SK-N-SH (cell line): ENCODE measurements at regions not wholly inside any gene's neighbourhood (a gene's known extent, or its start where the extent isn't known, plus 50 kb on each side); places are given as distances from the start of the nearest gene placed in this dataset.

ENCODE experiments used
- CTCF ChIA-PET: fragments of 300-600, 350-600 bp; formaldehyde crosslinking; extraction: SDS; loops from one replicate; lab custom pipeline; 2021; lab: Yijun Ruan, JAX
- POLR2A ChIA-PET: fragments of 350-600 bp; sonication (Branson Sonifier 250); formaldehyde crosslinking; extraction: SDS; loops from one replicate; lab custom pipeline; 2020; ENCODE audit warnings: antibody characterized with exemption, inconsistent platforms; lab: Yijun Ruan, JAX
- DNase-seq: peaks from one replicate; pipeline ENCODE4 v3.0.0; 2012
- H2AFZ ChIP-seq: fragments of 200-600 bp; sonication (generic); 2 replicates; pipeline ENCODE4 v1.8.1; 2016; ENCODE audit warnings: antibody characterized with exemption, mild to moderate bottlenecking, low read depth
- H3F3A ChIP-seq: fragments of 200-600 bp; sonication (generic); replicated peaks from 2 replicates; pipeline ENCODE3; 2016; ENCODE audit warnings: antibody characterized with exemption, mild to moderate bottlenecking; ENCODE audit not compliant: insufficient read depth
- H3K27ac ChIP-seq, 2 experiments: fragments of 200-500 bp in 1 of 2; fragments of 200-600 bp in 1 of 2; sonication (Bioruptor generic) in 1 of 2; sonication (generic), shearing (Covaris generic) in 1 of 2; 2 replicates each; pipeline versions ENCODE4 v1.5.1 to v1.6.1; 2014 to 2016; ENCODE audit warnings: low read depth in 2 of 2, inconsistent platforms in 1 of 2, low read length in 1 of 2, mild to moderate bottlenecking in 1 of 2, mixed read lengths in 1 of 2
- H3K27me3 ChIP-seq: fragments of 200-600 bp; sonication (generic), shearing (Covaris generic); 2 replicates; pipeline ENCODE4 v1.6.1; 2016; ENCODE audit warnings: mixed run types; ENCODE audit not compliant: insufficient read depth
- H3K36me3 ChIP-seq, 2 experiments: fragments of 200-500 bp in 1 of 2; fragments of 200-600 bp in 1 of 2; sonication (Bioruptor generic) in 1 of 2; sonication (generic) in 1 of 2; replicated peaks in 1 of 2; 2 replicates each; pipeline versions ENCODE3 to v1.5.1; 2014 to 2016; ENCODE audit warnings: low read length in 1 of 2, mild to moderate bottlenecking in 1 of 2; ENCODE audit not compliant: insufficient read depth in 2 of 2, control insufficient read depth in 1 of 2
- H3K4me1 ChIP-seq, 2 experiments: fragments of 200-500 bp in 1 of 2; fragments of 200-600 bp in 1 of 2; sonication (Bioruptor generic) in 1 of 2; sonication (generic), shearing (Covaris generic) in 1 of 2; 2 replicates each; pipeline versions ENCODE4 v1.5.1 to v1.6.1; 2014 to 2016; ENCODE audit warnings: low read depth in 1 of 2, low read length in 1 of 2, mixed run types in 1 of 2; ENCODE audit not compliant: insufficient read depth in 2 of 2, control insufficient read depth in 1 of 2
- H3K4me2 ChIP-seq: fragments of 200-600 bp; sonication (generic), shearing (Covaris generic); 2 replicates; pipeline ENCODE4 v1.6.1; 2017; ENCODE audit warnings: mixed run types
- H3K4me3 ChIP-seq, 2 experiments: fragments of 200-500 bp in 1 of 2; fragments of 200-600 bp in 1 of 2; sonication (Bioruptor generic) in 1 of 2; sonication (generic), shearing (Covaris generic) in 1 of 2; 2 replicates each; pipeline versions ENCODE4 v1.5.1 to v1.8.1; 2014 to 2016; ENCODE audit warnings: low read depth in 2 of 2, inconsistent platforms in 1 of 2, low read length in 1 of 2, mild to moderate bottlenecking in 1 of 2, mixed read lengths in 1 of 2, moderate library complexity in 1 of 2
- H3K79me2 ChIP-seq: fragments of 200-600 bp; sonication (generic); 2 replicates; pipeline ENCODE4 v1.8.1; 2017; ENCODE audit warnings: mild to moderate bottlenecking; ENCODE audit not compliant: insufficient read depth
- H3K9ac ChIP-seq: fragments of 200-600 bp; sonication (generic); 2 replicates; pipeline ENCODE4 v1.6.1; 2017; ENCODE audit warnings: mixed run types
- H3K9me2 ChIP-seq: fragments of 200-600 bp; sonication (generic); 2 replicates; pipeline ENCODE4 v1.6.1; 2017; ENCODE audit warnings: mixed run types
- H3K9me3 ChIP-seq: fragments of 200-600 bp; sonication (generic); 2 replicates; pipeline ENCODE4 v1.6.1; 2017; ENCODE audit warnings: mixed run types, mild to moderate bottlenecking, moderate library complexity
- H4K20me1 ChIP-seq: fragments of 200-600 bp; sonication (generic); 2 replicates; pipeline ENCODE4 v1.6.1; 2017; ENCODE audit warnings: mild to moderate bottlenecking, mixed run types; ENCODE audit not compliant: insufficient read depth
- CHD2 ChIP-seq: fragments of 150-350 bp; IDR thresholded peaks from 2 replicates; pipeline ENCODE4 v1.6.1; 2018; ENCODE audit warnings: low read length; ENCODE audit not compliant: partially characterized antibody
- FOXJ3 ChIP-seq: sonication (generic); formaldehyde crosslinking; IDR thresholded peaks from 2 replicates; pipeline ENCODE4 v1.5.1; 2020; ENCODE audit warnings: mild to moderate bottlenecking, missing genetic modification reagents
- FOXM1 ChIP-seq: IDR thresholded peaks from 2 replicates; pipeline ENCODE4 v1.4.0; 2012; ENCODE audit warnings: low read depth, mild to moderate bottlenecking
- IRF3 ChIP-seq: fragments of 150-350 bp; IDR thresholded peaks from 2 replicates; pipeline ENCODE4 v1.6.1; 2016; ENCODE audit warnings: mild to moderate bottlenecking, low read depth, low read length
- MAX ChIP-seq: IDR thresholded peaks from 2 replicates; pipeline ENCODE4 v1.4.0; 2012; ENCODE audit warnings: low read depth
- NRF1 ChIP-seq: IDR thresholded peaks from 2 replicates; pipeline ENCODE4 v1.6.1; 2012; ENCODE audit warnings: low read depth, mild to moderate bottlenecking, low read length
- POLR2AphosphoS5 ChIP-seq: IDR thresholded peaks from 2 replicates; pipeline ENCODE4 v1.6.1; 2012; ENCODE audit warnings: low read depth, low read length
- RAD21 ChIP-seq: IDR thresholded peaks from 2 replicates; pipeline ENCODE4 v1.6.1; 2012; ENCODE audit warnings: mild to moderate bottlenecking, low read length
- RCOR1 ChIP-seq: fragments of 150-350 bp; IDR thresholded peaks from 2 replicates; pipeline ENCODE4 v1.6.1; 2017; ENCODE audit warnings: antibody characterized with exemption, low read length
- REST ChIP-seq: IDR thresholded peaks from 2 replicates; pipeline ENCODE4 v1.6.1; 2012; ENCODE audit warnings: mild to moderate bottlenecking, low read depth, low read length, moderate library complexity
- SMC3 ChIP-seq: IDR thresholded peaks from 2 replicates; pipeline ENCODE4 v1.6.1; 2012; ENCODE audit warnings: low read depth, low read length, improper control_type of control experiment
- TAF1 ChIP-seq: IDR thresholded peaks from 2 replicates; pipeline ENCODE4 v1.6.1; 2012; ENCODE audit warnings: low read depth, mild to moderate bottlenecking, low read length, moderate library complexity, borderline replicate concordance
- TCF12 ChIP-seq: IDR thresholded peaks from 2 replicates; pipeline ENCODE4 v1.4.0; 2012
- WGBS: methylation state at CpG from one replicate; pipeline ENCODE4 v1.1.6; 2017; ENCODE audit warnings: low lambda C conversion rate; 5-methylcytosine and 5-hydroxymethylcytosine counted together

GRCh38 chr15:35746121-35746520, 200.2 kb upstream of the DPH6 start (continued):
- TF ChIP-seq FOXJ3 = no peak
- no peak for TF ChIP-seq TAF1
- TF ChIP-seq NRF1 = no peak

GRCh38 chr15:35748105-35748504, 202.1 kb upstream of the DPH6 start:
- Histone ChIP-seq H3K9ac (no peak overlapping the region), H4K20me1 (no peaks in the 10 kb centered on the region), H3K36me3 (no peaks in the 10 kb centered on the region), H3F3A (no peaks in the 10 kb centered on the region)
- WGBS = 99% methylated on average over 5 of the region's 5 CpGs
- TF ChIP-seq TCF12 (no peak), RAD21 (no peak), FOXM1 (no peak), NRF1 (no peak), SMC3 (no peak), REST (no peak), MAX (no peak), POLR2AphosphoS5 (no peak), CHD2 (no peak), IRF3 (no peak), RCOR1 (no peak)
- TF ChIP-seq, all 33 proteins: peak for 0
- ChIA-PET POLR2A (no interaction called here), CTCF (interaction anchor here (1.8 kb wide), 1 partner anchor 10 kb away, joined by 3 read pairs; no protein-coding TSS in a partner anchor)
- Histone ChIP-seq H3K27ac (no peak overlapping the region), H3K4me2 (no peak overlapping the region), H3K27me3 (no peaks in the 10 kb centered on the region), H3K4me3 (no peak overlapping the region), H3K9me3 (no peaks in the 10 kb centered on the region), H3K4me1 (no peaks in the 10 kb centered on the region; a peak in 1 of 4 replicates), H3K79me2 (no peaks in the 10 kb centered on the region), H3K9me2 (no peaks in the 10 kb centered on the region), H2AFZ (no peak overlapping the region)
- no peak for DNase-seq
